ENCODE measurements at regions not wholly inside any gene's neighbourhood (a gene's known extent, or its start where the extent isn't known, plus 50 kb on each side); places are given as distances from the start of the nearest gene placed in this dataset.

GRCh38 chr6:66935612-66936011, 1228.6 kb upstream of the EYS start:
- FAIRE-seq, result no peak
- no peak for DNase-seq (ENCODE audit: low spot score in 2 of 2)

GRCh38 chr6:66931787-66932186, 1224.8 kb upstream of the EYS start:
- no peak for FAIRE-seq
- DNase-seq (ENCODE audit: low spot score in 2 of 2), result no peak

GRCh38 chr6:66930559-66931290, 1223.7 kb upstream of the EYS start:
- FAIRE-seq (no peak), DNase-seq (ENCODE audit: low spot score in 2 of 2) (no peak)

GRCh38 chr6:66926060-66926459, 1219.0 kb upstream of the EYS start:
- FAIRE-seq (no peak), DNase-seq (ENCODE audit: low spot score in 2 of 2) (no peak)

GRCh38 chr6:66913657-66914056, 1206.6 kb upstream of the EYS start:
- no peak for DNase-seq (ENCODE audit: low spot score in 2 of 2)
- no peak for FAIRE-seq

- no peak for DNase-seq (ENCODE audit: low spot score in 2 of 2)
- no peak for FAIRE-seq
Measured at GRCh38 chr6:66902457-66902856, 1195.4 kb upstream of the EYS start.

GRCh38 chr6:66900133-66901083, 1193.4 kb upstream of the EYS start:
- FAIRE-seq, result no peak
- DNase-seq (ENCODE audit: low spot score in 2 of 2), result no peak

GRCh38 chr6:66897576-66897975, 1190.5 kb upstream of the EYS start:
- no peak for DNase-seq (ENCODE audit: low spot score in 2 of 2)
- FAIRE-seq, result no peak

- DNase-seq (ENCODE audit: low spot score in 2 of 2), result no peak
- no peak for FAIRE-seq
Measured at GRCh38 chr6:66896415-66896814, 1189.4 kb upstream of the EYS start.

- no peak for DNase-seq (ENCODE audit: low spot score in 2 of 2)
Measured at GRCh38 chr6:66883453-66883852, 1176.4 kb upstream of the EYS start.

GRCh38 chr6:66866801-66867200, 1159.8 kb upstream of the EYS start:
- DNase-seq (ENCODE audit: low spot score in 2 of 2) (no peak), FAIRE-seq (no peak)

More at GRCh38 chr6:66883453-66883852, 1176.4 kb upstream of the EYS start:
- no peak for FAIRE-seq

- DNase-seq (ENCODE audit: low spot score in 2 of 2) (no peak), FAIRE-seq (peak; percentile 30)
Measured at GRCh38 chr6:66865771-66866170, 1158.7 kb upstream of the EYS start.

GRCh38 chr6:66861007-66861541, 1154.0 kb upstream of the EYS start:
- FAIRE-seq, result no peak
- DNase-seq (ENCODE audit: low spot score in 2 of 2), result no peak

- FAIRE-seq (no peak), DNase-seq (ENCODE audit: low spot score in 2 of 2) (no peak)
Measured at GRCh38 chr6:66860328-66860727, 1153.3 kb upstream of the EYS start.

- FAIRE-seq (no peak), DNase-seq (ENCODE audit: low spot score in 2 of 2) (no peak)
Measured at GRCh38 chr6:66858196-66858595, 1151.2 kb upstream of the EYS start.

- FAIRE-seq, result no peak
- DNase-seq (ENCODE audit: low spot score in 2 of 2), result no peak
Measured at GRCh38 chr6:66854014-66854413, 1147.0 kb upstream of the EYS start.

GRCh38 chr6:66851930-66852329, 1144.9 kb upstream of the EYS start:
- DNase-seq (ENCODE audit: low spot score in 2 of 2) (no peak), FAIRE-seq (no peak)

- DNase-seq (ENCODE audit: low spot score in 2 of 2) (no peak), FAIRE-seq (no peak)
Measured at GRCh38 chr6:66849843-66850242, 1142.8 kb upstream of the EYS start.

GRCh38 chr6:66848244-66848953, 1141.4 kb upstream of the EYS start:
- FAIRE-seq (no peak), DNase-seq (ENCODE audit: low spot score in 2 of 2) (no peak)

- FAIRE-seq (no peak), DNase-seq (ENCODE audit: low spot score in 2 of 2) (no peak)
Measured at GRCh38 chr6:66838764-66839163, 1131.7 kb upstream of the EYS start.

- DNase-seq (ENCODE audit: low spot score in 2 of 2) (no peak), FAIRE-seq (no peak)
Measured at GRCh38 chr6:66825539-66825938, 1118.5 kb upstream of the EYS start.
